ENCODE measurements at regions not wholly inside any gene's neighbourhood (a gene's known extent, or its start where the extent isn't known, plus 50 kb on each side); places are given as distances from the start of the nearest gene placed in this dataset.
"Not testable (repeated sequence)": the region's sequence is repeated elsewhere in the genome, so short reads cannot be mapped to it uniquely, and the experiment has no call there.

- DNase-seq = not testable (repeated sequence)
Observed at GRCh38 chr17:6373599-6373998, 61.3 kb downstream of the AIPL1 start.

GRCh38 chr17:6366221-6366666, 68.7 kb downstream of the AIPL1 start:
- DNase-seq = no peak

- no peak for DNase-seq
Observed at GRCh38 chr17:6365200-6365943, 69.5 kb downstream of the AIPL1 start.

- no peak for DNase-seq
Observed at GRCh38 chr17:6361733-6362132, 73.2 kb downstream of the AIPL1 start.

- DNase-seq = no peak
Observed at GRCh38 chr17:6358131-6358530, 76.8 kb downstream of the AIPL1 start.

- DNase-seq = no peak
Observed at GRCh38 chr17:6356562-6356961, 78.4 kb downstream of the AIPL1 start.

GRCh38 chr17:6355196-6355595, 79.7 kb downstream of the AIPL1 start:
- no peak for DNase-seq

GRCh38 chr17:6352801-6353560, 81.9 kb downstream of the AIPL1 start:
- no peak for DNase-seq

- no peak for DNase-seq
Observed at GRCh38 chr17:6352016-6352415, 82.9 kb downstream of the AIPL1 start.

- DNase-seq = no peak
Observed at GRCh38 chr17:6350806-6351205, 84.1 kb downstream of the AIPL1 start.

GRCh38 chr17:6348891-6349290, 86.0 kb downstream of the AIPL1 start:
- no peak for DNase-seq

- no peak for DNase-seq
Observed at GRCh38 chr17:6347776-6348175, 87.1 kb downstream of the AIPL1 start.

GRCh38 chr17:6346986-6347385, 87.9 kb downstream of the AIPL1 start:
- no peak for DNase-seq

- no peak for DNase-seq
Observed at GRCh38 chr17:6346156-6346786, 88.7 kb downstream of the AIPL1 start.

- DNase-seq = no peak
Observed at GRCh38 chr17:6343736-6344135, 91.2 kb downstream of the AIPL1 start.

GRCh38 chr17:6343191-6343590, 91.7 kb downstream of the AIPL1 start:
- no peak for DNase-seq

GRCh38 chr17:6340708-6341107, 94.2 kb downstream of the AIPL1 start:
- DNase-seq = no peak

- DNase-seq = no peak
Observed at GRCh38 chr17:6334386-6334785, 100.5 kb downstream of the AIPL1 start.

- no peak for DNase-seq
Observed at GRCh38 chr17:6330936-6331335, 104.0 kb downstream of the AIPL1 start.

- no peak for DNase-seq
Observed at GRCh38 chr17:6328279-6328678, 106.6 kb downstream of the AIPL1 start.

GRCh38 chr17:6327007-6327406, 107.9 kb downstream of the AIPL1 start:
- DNase-seq = no peak

GRCh38 chr17:6326483-6326882, 108.4 kb downstream of the AIPL1 start:
- no peak for DNase-seq

GRCh38 chr17:6325741-6326140, 109.2 kb downstream of the AIPL1 start:
- no peak for DNase-seq

- DNase-seq = no peak
Observed at GRCh38 chr17:6325051-6325450, 109.9 kb downstream of the AIPL1 start.
